PFSK-1 (cell line): ENCODE measurements at regions not wholly inside any gene's neighbourhood (a gene's known extent, or its start where the extent isn't known, plus 50 kb on each side); places are given as distances from the start of the nearest gene placed in this dataset.

Experiments
- FOXP2 ChIP-seq: optimal IDR thresholded peaks from 2 replicates; pipeline ENCODE3; 2011; ENCODE audit warnings: borderline replicate concordance, control low read depth, inconsistent platforms; ENCODE audit not compliant: insufficient read depth; ENCODE audit errors: extremely low read length, extremely low read depth
- POLR2AphosphoS5 ChIP-seq: IDR thresholded peaks from 2 replicates; pipeline ENCODE4 v1.6.1; 2012; ENCODE audit warnings: low read depth, mild to moderate bottlenecking, control low read depth, low read length, moderate library complexity
- SIN3A ChIP-seq: IDR thresholded peaks from 2 replicates; pipeline ENCODE4 v1.6.1; 2012; ENCODE audit warnings: mild to moderate bottlenecking, low read length, moderate library complexity, borderline replicate concordance; ENCODE audit not compliant: insufficient read depth
- TAF1 ChIP-seq: IDR thresholded peaks from 2 replicates; pipeline ENCODE4 v1.6.1; 2012; ENCODE audit warnings: low read length, control low read depth, borderline replicate concordance; ENCODE audit not compliant: insufficient read depth
- TF ChIP-seq, protein P1 (sequence below), 2 experiments: IDR thresholded peaks; 2 replicates each; pipeline versions ENCODE4 v1.6.1 to v1.8.0; 2011 to 2012; ENCODE audit warnings: low read depth in 2 of 2, low read length in 2 of 2, control low read depth in 1 of 2, inconsistent platforms in 1 of 2, mild to moderate bottlenecking in 1 of 2, moderate library complexity in 1 of 2; ENCODE audit not compliant: insufficient read depth in 1 of 2

DNA sequence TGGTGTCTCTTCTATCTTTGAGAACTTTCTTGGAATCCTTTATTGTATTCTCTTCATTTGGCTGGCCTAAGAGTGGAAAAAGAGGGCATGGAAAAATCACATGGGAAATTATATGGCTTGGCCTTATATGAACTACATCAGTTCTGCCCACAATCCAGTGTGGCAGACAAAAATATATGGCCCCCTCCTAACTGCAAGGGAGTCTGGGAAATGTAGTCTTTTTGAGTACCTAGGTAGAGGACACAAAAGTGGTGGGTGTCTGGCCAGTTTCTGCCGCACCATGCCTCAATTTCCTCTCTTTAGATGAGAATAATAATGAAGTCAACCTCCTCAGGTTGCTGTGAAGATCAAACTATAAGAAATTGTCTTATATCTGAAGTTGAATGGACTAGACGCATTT, 109.3 kb downstream of the SCP2D1 start:
- TF ChIP-seq POLR2AphosphoS5 (no peak), SIN3A (no peak), TAF1 (no peak), FOXP2 (no peak)
- TF ChIP-seq, protein P1, sequence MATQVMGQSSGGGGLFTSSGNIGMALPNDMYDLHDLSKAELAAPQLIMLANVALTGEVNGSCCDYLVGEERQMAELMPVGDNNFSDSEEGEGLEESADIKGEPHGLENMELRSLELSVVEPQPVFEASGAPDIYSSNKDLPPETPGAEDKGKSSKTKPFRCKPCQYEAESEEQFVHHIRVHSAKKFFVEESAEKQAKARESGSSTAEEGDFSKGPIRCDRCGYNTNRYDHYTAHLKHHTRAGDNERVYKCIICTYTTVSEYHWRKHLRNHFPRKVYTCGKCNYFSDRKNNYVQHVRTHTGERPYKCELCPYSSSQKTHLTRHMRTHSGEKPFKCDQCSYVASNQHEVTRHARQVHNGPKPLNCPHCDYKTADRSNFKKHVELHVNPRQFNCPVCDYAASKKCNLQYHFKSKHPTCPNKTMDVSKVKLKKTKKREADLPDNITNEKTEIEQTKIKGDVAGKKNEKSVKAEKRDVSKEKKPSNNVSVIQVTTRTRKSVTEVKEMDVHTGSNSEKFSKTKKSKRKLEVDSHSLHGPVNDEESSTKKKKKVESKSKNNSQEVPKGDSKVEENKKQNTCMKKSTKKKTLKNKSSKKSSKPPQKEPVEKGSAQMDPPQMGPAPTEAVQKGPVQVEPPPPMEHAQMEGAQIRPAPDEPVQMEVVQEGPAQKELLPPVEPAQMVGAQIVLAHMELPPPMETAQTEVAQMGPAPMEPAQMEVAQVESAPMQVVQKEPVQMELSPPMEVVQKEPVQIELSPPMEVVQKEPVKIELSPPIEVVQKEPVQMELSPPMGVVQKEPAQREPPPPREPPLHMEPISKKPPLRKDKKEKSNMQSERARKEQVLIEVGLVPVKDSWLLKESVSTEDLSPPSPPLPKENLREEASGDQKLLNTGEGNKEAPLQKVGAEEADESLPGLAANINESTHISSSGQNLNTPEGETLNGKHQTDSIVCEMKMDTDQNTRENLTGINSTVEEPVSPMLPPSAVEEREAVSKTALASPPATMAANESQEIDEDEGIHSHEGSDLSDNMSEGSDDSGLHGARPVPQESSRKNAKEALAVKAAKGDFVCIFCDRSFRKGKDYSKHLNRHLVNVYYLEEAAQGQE (IDR thresholded peaks at IDR 0.05; ENCODE audit: insufficient read depth in 1 of 2, low read depth in 2 of 2, low read length in 2 of 2) = no peak

DNA sequence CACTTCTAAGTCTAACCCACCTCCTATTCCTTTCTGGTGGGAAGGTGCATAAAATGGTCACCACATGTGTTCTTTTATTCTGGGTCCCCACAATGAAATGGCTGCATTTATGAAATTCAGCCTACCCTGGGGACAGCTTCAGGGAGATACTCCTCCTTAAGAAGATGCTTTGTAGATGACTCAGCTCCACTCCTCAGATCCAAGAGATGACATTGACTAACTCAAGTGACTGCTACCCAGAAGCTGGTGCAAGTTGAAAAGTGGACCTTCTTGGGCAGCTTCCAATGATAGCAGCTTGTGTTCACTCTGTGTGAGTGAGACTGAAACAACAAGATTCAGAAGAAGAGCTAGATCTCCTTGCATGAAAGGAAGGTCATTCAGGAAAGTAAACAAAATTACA, 113.4 kb downstream of the SCP2D1 start:
- TF ChIP-seq FOXP2 (no peak), POLR2AphosphoS5 (no peak), TAF1 (no peak), SIN3A (no peak)
- TF ChIP-seq, protein P1 (IDR thresholded peaks at IDR 0.05; ENCODE audit: insufficient read depth in 1 of 2, low read depth in 2 of 2, low read length in 2 of 2) = no peak

DNA sequence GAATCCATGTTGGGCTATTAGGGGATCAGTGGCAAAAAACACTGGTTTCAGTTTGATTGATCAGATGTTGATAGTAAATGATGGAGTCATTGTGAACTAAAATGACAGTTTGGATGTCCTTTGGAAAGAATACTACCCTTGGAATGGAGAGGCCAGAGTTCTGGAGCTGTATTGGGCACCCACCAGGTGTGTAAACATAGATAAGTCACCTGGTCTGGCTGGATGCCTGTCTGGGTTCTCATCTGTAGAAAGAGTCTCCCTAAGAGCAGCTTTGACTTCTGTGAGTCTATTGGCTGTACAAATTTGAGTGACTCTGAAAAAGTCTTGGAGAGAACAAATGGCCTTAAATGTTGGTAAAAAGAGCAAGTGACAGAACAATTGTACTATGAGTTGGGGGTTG, 115.0 kb downstream of the SCP2D1 start:
- TF ChIP-seq POLR2AphosphoS5 (no peak), TAF1 (no peak), FOXP2 (no peak), SIN3A (no peak)
- TF ChIP-seq, protein P1 (IDR thresholded peaks at IDR 0.05; ENCODE audit: insufficient read depth in 1 of 2, low read depth in 2 of 2, low read length in 2 of 2) = no peak

DNA sequence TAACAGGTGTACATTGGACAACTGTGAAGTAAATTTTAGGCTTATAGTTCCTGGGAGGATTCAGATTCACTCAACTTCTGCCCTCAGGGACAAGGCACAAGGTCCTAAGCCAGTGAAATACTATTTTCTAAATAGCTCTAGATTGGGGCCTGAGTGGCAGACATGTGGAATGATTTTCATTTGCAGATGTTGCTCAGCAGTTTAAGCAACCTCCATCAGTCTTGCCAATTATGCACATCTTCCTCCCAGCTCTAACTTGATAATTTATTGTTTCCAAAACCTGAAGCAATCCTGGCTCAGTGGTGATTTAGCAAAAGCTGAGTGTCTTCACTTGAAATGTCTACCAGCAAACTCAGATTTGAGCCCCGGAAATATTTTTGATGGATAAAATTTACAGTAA, 116.2 kb downstream of the SCP2D1 start:
- no peak for TF ChIP-seq POLR2AphosphoS5
- TF ChIP-seq, protein P1 (IDR thresholded peaks at IDR 0.05; ENCODE audit: insufficient read depth in 1 of 2, low read depth in 2 of 2, low read length in 2 of 2) = no peak
- TF ChIP-seq TAF1 = no peak
- no peak for TF ChIP-seq SIN3A
- TF ChIP-seq FOXP2 = no peak

DNA sequence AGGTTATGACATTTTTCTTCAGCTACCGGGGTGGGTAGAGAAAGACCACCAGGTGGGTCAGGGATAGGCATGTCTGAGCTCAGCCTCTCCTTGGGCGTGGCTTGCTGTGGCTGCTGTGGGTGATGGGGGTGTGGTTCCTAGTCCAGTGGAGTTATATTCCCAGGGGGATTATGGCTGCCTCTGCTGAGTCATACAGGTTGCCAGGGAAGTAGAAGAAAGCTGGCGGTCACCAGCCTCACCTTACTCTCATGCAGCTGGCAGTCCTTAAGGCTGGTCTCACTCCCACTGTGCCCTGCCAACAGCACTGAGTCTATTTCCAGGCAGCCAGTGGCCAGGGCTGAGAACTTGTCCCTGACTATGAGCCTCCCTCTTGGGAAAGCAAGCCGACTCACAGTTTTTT, 130.0 kb downstream of the SCP2D1 start:
- TF ChIP-seq FOXP2 (no peak), POLR2AphosphoS5 (no peak), SIN3A (no peak), TAF1 (no peak)
- TF ChIP-seq, protein P1 (IDR thresholded peaks at IDR 0.05; ENCODE audit: insufficient read depth in 1 of 2, low read depth in 2 of 2, low read length in 2 of 2) = no peak
